ENCODE measurements at regions not wholly inside any gene's neighbourhood (a gene's known extent, or its start where the extent isn't known, plus 50 kb on each side); places are given as distances from the start of the nearest gene placed in this dataset.

DNA sequence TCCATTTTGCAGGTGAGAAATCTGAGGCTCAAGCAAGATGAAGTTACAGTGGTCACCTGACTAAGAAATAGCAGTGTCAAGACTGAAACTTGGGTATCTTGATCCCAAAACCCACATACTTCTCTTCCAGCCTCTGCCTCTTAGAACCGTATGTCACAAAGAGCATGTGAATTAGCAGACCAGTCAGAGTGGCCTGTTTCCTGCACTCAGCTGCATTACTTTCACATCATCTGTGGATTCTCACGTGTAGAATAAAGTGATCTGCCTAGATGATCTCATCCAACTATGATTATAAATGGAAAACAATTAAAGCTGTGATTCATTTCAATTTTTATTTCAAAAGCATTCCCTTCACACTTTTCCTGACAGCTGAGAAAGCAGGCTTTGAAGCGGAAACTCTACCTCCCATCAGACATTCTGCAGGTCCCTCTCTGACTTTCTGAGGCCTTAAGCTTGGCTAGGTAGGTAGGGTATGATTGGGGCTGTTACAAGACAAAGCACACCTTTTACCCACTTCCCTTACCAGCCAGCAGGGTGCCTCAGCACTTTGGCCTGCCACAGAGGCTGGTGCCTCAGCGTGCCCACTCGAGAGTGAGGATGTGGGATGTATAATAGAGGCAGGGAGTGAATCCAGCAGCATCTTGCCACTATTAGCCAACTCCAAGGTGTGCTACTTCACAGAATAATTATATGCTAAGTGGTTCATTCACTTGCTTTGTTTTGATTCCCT lies 70.2 kb upstream of the PDE1C start:
- Histone ChIP-seq H3K4me2 (ENCODE audit: low read length) (no peak overlapping the region), H3K79me2 (ENCODE audit: insufficient read depth, low read length) (no peaks in the 10 kb centered on the region), H3K27me3 (ENCODE audit: insufficient read depth, low read length) (no peaks in the 10 kb centered on the region), H3K27ac (ENCODE audit: low read depth, low read length) (no peak overlapping the region), H2AFZ (ENCODE audit: low read depth, low read length, poor library complexity, severe bottlenecking) (no peak overlapping the region), H3K4me1 (ENCODE audit: control insufficient read depth in 1 of 2, insufficient read depth in 2 of 2, low read length in 2 of 2) (no peaks in the 10 kb centered on the region), H3K9me2 (ENCODE audit: insufficient read depth) (no peaks in the 10 kb centered on the region), H3K36me3 (ENCODE audit: control insufficient read depth in 1 of 2, insufficient read depth in 2 of 2, low read length in 2 of 2) (no peaks in the 10 kb centered on the region), H3K4me3 (replicated peaks in 1 of 2; ENCODE audit: low read depth in 1 of 2, low read length in 2 of 2) (no peak overlapping the region), H4K20me1 (ENCODE audit: insufficient read depth) (no peaks in the 10 kb centered on the region), H3K9me3 (ENCODE audit: control insufficient read depth in 1 of 2, insufficient read depth in 1 of 2, low read depth in 1 of 2, low read length in 2 of 2) (no peaks in the 10 kb centered on the region), H3K9ac (ENCODE audit: low read length) (no peak overlapping the region)
- intact Hi-C loops (cut with micrococcal nuclease), result no loop called here
- no TSS peak for BruUV-seq (replicated peaks)
- RAD21 ChIA-PET (ENCODE audit: low non-redundant PET in 1 of 2, low total read pairs in 2 of 2, uncharacterized antibody in 2 of 2, unreplicated experiment in 2 of 2), result no interaction called here
- DNase-seq (ENCODE audit: low read depth, low spot score) (no peak), ATAC-seq (no peak; the same call in 1 of the 2 replicates)
- POLR2A ChIA-PET, result no interaction called here
- CTCF ChIA-PET, result no interaction called here
- TF ChIP-seq, protein P1, sequence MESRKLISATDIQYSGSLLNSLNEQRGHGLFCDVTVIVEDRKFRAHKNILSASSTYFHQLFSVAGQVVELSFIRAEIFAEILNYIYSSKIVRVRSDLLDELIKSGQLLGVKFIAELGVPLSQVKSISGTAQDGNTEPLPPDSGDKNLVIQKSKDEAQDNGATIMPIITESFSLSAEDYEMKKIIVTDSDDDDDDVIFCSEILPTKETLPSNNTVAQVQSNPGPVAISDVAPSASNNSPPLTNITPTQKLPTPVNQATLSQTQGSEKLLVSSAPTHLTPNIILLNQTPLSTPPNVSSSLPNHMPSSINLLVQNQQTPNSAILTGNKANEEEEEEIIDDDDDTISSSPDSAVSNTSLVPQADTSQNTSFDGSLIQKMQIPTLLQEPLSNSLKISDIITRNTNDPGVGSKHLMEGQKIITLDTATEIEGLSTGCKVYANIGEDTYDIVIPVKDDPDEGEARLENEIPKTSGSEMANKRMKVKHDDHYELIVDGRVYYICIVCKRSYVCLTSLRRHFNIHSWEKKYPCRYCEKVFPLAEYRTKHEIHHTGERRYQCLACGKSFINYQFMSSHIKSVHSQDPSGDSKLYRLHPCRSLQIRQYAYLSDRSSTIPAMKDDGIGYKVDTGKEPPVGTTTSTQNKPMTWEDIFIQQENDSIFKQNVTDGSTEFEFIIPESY (IDR thresholded peaks at IDR 0.05; ENCODE audit: extremely low read depth, insufficient replicate concordance, low read length), result no peak
- TF ChIP-seq CBX3 (IDR thresholded peaks at IDR 0.05; ENCODE audit: low read depth), result no peak
- TF ChIP-seq, protein P2, sequence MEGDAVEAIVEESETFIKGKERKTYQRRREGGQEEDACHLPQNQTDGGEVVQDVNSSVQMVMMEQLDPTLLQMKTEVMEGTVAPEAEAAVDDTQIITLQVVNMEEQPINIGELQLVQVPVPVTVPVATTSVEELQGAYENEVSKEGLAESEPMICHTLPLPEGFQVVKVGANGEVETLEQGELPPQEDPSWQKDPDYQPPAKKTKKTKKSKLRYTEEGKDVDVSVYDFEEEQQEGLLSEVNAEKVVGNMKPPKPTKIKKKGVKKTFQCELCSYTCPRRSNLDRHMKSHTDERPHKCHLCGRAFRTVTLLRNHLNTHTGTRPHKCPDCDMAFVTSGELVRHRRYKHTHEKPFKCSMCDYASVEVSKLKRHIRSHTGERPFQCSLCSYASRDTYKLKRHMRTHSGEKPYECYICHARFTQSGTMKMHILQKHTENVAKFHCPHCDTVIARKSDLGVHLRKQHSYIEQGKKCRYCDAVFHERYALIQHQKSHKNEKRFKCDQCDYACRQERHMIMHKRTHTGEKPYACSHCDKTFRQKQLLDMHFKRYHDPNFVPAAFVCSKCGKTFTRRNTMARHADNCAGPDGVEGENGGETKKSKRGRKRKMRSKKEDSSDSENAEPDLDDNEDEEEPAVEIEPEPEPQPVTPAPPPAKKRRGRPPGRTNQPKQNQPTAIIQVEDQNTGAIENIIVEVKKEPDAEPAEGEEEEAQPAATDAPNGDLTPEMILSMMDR (IDR thresholded peaks at IDR 0.05 in 2 of 3, conservative IDR thresholded peaks at IDR 0.05 in 1 of 3; ENCODE audit: borderline replicate concordance in 1 of 3, insufficient read depth in 1 of 3, low read depth in 2 of 3, low read length in 2 of 3), result peak in 2 of 3 experiments; percentile 22 to 29; a peak in 3 of 6 replicates

Data from HCT116 (cell line).